Colon (tissue), 2 donors: ENCODE measurements at regions not wholly inside any gene's neighbourhood (a gene's known extent, or its start where the extent isn't known, plus 50 kb on each side); places are given as distances from the start of the nearest gene placed in this dataset.

Source experiments
- FAIRE-seq: peaks from 2 replicates; lab custom pipeline; 2012; peaks lifted over from hg19 to GRCh38; lab: Jason Lieb, UNC
- donor health status: control.
- donor health status: control.

DNA sequence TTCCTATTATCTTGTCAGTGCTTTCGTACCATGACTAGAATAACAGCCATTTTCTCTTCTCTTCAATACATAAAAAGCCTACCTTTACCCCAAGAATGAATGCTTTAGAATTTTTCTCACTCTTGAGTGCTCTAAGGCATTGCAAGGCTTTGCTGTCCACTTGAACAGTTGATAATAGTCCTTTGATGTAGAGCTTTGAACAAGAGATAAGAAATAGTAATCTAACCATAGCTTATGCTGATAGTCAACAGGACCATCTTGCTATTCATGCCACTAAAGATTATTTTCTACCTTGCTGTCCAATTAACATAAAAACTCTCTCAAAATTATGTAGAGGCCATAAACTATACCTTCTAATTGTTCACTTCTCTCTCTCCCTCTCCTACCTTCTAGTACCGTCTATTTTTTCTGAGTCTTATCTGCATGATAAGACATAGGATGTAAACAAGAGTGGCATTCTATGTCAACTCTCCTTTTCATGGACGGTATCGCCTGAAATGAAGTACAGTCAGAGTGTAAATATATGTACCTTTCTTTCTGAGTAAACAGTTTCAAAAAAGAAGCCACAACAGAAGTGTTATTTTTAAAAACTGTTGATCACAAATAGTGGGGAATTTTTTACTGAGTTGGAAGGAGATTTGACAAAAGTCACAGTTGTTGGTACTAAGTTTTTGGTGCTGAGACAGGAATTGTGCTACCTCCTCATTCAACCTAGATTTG lies 297.9 kb downstream of the NDFIP2 start:
- FAIRE-seq = no peak

DNA sequence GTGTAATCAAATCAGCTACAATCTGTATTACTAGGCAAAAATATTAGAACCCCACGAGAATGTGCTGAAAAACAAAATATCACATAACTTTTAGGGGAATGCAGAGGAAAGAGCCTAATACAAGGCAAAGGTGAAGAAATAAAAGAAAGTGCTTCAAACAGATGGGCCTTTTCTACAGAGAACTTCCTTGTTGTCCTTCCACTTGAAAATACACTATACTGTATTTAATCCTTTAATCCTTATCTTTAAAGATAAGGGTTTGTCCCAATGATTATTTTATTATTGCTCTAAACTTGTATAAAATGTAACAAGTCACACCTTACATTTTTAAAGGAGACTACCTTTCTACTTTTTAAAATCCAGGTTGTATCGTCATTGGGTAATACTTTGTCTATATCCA lies 296.5 kb downstream of the NDFIP2 start:
- peak; percentile 10 for FAIRE-seq

DNA sequence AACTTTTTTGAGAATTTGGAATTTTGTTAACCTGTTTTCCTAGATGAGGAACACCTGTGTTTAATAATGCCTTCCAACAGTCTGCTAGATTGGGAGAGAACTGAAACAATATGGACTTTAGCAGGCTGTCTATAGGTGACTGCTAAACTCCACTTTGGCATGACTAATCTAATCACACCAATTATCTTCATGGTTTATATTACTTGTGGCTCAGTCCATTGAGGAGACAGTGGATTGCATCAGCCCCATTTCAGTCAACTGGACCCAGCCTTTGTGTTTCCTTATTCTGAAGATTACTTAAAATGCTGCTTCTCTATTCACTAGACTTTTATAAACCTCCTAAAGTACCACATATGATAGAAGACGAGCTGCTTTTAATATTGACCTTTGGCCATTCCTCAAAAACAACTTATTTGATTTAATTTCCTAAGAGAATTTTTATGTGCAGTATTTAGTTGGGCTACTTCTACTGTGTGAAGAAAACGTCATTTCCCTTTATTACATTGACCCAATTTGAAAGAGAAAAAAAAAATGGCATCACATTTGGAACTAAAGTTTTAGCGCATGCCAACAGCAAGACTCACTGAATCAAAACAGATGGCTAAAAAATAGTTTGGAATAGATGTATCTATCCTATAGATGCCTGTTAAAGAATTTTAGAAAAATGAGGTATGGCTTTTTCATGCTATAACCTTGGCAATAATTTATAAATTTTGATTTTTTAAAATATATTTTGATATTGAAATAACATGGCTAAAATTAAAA lies 295.8 kb downstream of the NDFIP2 start:
- no peak for FAIRE-seq

GRCh38 chr13:79775830-79776229 lies 294.9 kb downstream of the NDFIP2 start:
- peak; percentile 49 for FAIRE-seq

- no peak for FAIRE-seq
Measured at GRCh38 chr13:79772811-79773210, 291.9 kb downstream of the NDFIP2 start.

GRCh38 chr13:79771493-79771892 lies 290.5 kb downstream of the NDFIP2 start:
- FAIRE-seq = no peak

DNA sequence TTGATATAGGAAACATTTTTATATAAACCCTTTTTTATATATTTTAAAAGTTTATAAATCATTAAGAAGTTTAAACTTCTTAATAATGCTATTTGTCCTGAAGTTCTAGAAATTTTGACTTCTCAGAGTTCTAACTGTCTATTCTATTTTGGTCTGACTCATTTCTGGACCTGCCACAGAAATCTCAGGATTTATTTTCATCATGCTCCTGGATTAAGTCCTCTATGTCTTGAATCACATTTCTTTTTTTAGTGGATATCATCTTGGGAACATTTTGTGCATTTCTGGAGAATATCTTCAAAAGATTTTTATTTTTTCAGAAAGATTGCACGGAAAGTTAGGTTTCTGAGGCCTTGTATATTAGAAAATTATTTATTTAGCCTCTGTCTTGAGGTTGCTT lies 289.1 kb downstream of the NDFIP2 start:
- no peak for FAIRE-seq

GRCh38 chr13:79767126-79767525 lies 286.2 kb downstream of the NDFIP2 start:
- no peak for FAIRE-seq

DNA sequence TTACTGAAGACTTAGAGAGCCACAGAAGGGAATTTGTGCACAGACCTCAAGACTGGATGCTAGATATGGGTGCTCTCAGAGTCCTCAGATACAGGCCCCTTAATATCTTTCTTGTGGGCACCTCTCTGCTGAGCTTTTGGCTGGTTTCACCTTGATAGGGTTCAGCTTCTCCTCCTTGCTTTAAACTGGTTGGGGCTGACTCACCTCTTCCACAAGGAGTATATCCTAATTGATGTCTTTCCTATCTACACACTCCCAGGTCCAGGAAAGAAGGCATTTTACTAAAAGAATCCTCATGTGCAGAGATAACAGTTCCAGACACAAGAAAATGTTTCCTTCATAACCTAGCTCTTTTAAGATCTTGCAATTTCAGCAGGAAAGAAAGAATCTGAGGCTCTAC lies 284.4 kb downstream of the NDFIP2 start:
- no peak for FAIRE-seq

DNA sequence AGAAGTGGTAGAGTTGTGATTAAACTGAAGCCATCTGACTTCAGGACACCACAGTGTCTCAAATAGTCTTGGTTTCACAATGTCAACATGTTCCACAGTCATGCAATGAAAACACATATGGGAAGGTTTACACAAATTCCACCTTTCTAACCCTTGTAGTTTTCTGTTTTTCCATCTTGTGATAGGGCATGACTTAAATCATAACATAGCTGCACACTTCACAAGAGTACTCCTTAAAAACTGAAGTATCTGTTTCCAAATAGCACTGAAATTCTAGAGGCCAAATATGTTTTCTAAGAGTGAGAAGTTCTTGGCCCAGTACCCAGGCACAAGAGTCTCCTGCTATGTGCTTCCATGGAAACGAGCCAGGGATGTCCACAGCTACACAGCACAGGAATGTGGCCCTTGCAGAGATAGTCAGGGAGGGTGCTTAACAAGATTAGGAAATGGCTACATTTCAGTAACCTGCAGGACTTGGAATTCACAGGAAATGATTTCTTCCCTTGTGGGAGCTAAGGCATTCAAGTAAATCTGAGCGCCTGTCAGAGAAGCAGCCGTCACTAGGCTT lies 269.1 kb downstream of the NDFIP2 start:
- no peak for FAIRE-seq

- no peak for FAIRE-seq
Measured at GRCh38 chr13:79749566-79749965, 268.6 kb downstream of the NDFIP2 start.

DNA sequence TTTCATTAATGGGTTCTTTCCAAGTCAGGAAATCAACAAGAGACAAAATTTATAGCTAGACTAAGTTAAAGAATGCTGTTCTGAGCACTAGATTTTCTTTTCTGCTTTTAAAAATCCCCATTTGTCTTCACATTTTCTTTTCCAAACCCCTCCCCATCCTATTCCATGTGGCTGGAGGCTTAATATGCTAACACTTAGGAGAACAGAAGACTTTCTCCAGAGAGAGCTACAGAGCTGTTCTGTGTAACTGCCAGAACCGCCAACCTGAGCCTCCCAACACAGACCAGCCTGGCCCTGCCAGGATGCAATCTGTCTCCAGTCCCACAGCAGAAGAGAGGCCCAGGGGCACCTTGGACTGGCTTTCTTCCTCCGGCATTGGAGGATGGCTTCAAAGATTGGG lies 264.1 kb downstream of the NDFIP2 start:
- no peak for FAIRE-seq

DNA sequence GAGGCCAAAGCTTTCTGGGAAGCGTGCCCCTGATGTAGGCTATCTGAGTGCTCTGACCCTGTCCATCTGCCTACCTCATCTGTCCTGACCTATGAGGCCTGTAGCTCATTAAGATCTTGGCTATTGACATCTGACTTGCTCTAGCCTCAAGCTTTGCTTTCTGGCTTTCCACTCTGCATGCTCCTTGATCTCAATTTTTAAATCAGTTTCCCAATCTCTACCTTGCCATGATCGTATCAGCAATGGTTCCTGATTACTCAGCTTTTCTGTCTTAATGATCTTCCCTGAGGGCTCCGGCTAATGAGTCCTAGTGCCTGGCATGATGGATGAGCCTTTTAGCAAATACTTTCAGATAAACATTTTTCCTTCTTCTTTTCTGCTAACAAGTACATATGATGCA lies 262.0 kb downstream of the NDFIP2 start:
- FAIRE-seq = no peak

- no peak for FAIRE-seq
Measured at GRCh38 chr13:79740991-79741390, 260.0 kb downstream of the NDFIP2 start.

GRCh38 chr13:79736356-79736755 lies 255.4 kb downstream of the NDFIP2 start:
- no peak for FAIRE-seq

GRCh38 chr13:79735228-79735627 lies 254.3 kb downstream of the NDFIP2 start:
- no peak for FAIRE-seq

- FAIRE-seq = no peak
Measured at GRCh38 chr13:79727086-79727485, 246.1 kb downstream of the NDFIP2 start.

DNA sequence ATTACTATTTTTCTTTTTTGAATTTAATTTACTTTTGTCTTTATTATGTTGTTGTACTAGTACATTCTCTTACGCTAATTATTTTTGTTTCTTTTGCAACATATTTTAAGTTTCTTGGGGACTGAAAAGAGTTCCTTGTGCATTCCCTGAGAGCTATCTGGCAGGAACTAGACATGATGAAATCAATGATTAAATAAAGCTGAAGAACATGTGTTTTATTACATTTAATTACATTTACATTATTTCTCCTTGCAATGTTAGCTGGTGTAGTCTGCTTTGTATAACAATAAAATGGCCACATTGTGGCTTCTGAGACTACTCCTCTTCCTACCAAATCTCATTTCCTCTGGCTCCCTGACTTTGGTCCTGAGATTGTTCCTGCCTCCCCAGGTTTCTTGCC lies 244.9 kb downstream of the NDFIP2 start:
- FAIRE-seq = no peak

GRCh38 chr13:79724348-79725103 lies 243.6 kb downstream of the NDFIP2 start:
- FAIRE-seq = no peak

- FAIRE-seq = no peak
Measured at GRCh38 chr13:79723519-79724024, 242.6 kb downstream of the NDFIP2 start.

GRCh38 chr13:79722885-79723445 lies 242.0 kb downstream of the NDFIP2 start:
- FAIRE-seq = no peak

- FAIRE-seq = no peak
Measured at GRCh38 chr13:79716191-79716590, 235.2 kb downstream of the NDFIP2 start.
